Gastrocnemius medialis (tissue), 4 donors: ENCODE measurements at regions not wholly inside any gene's neighbourhood (a gene's known extent, or its start where the extent isn't known, plus 50 kb on each side); places are given as distances from the start of the nearest gene placed in this dataset.

Experiments used
- ATAC-seq, 2 donors: fragments of 150-250 bp; one replicate each; pipeline ENCODE4 v1.9.1; 2016
- DNase-seq, 2 donors: peaks; one replicate each; pipeline ENCODE4 v3.0.0-alpha.2; 2019
- H3K27ac ChIP-seq, 4 donors: fragments of 200-600 bp; sonication (generic); 1 replicate in 1 of 4; 2 replicates in 3 of 4; pipeline ENCODE4 v1.5.1; 2016 to 2018; ENCODE audit warnings: mild to moderate bottlenecking in 2 of 4, moderate library complexity in 1 of 4
- H3K27me3 ChIP-seq, 3 donors: fragments of 200-600 bp; sonication (generic) in 2 of 3; 1 replicate in 1 of 3; 2 replicates in 2 of 3; pipeline versions ENCODE4 v1.5.1 to v1.6.0; 2016 to 2019; ENCODE audit warnings: mild to moderate bottlenecking in 1 of 3, moderate library complexity in 1 of 3
- H3K36me3 ChIP-seq, 2 donors: fragments of 200-600 bp; sonication (generic) in 1 of 2; one replicate each; pipeline ENCODE4 v1.5.1; 2017 to 2018
- H3K4me1 ChIP-seq, 2 donors: fragments of 200-600 bp; sonication (generic) in 1 of 2; one replicate each; pipeline ENCODE4 v1.5.1; 2016 to 2017; ENCODE audit warnings: mild to moderate bottlenecking in 2 of 2
- H3K4me3 ChIP-seq, 4 donors: fragments of 200-600 bp; sonication (generic) in 3 of 4; 1 replicate in 1 of 4; 2 replicates in 3 of 4; pipeline ENCODE4 v1.5.1; 2016 to 2019; ENCODE audit warnings: mild to moderate bottlenecking in 2 of 4
- H3K9me3 ChIP-seq, 3 donors: fragments of 200-600 bp; sonication (generic) in 2 of 3; 1 replicate in 1 of 3; 2 replicates in 2 of 3; pipeline ENCODE4 v1.5.1; 2016 to 2019
- POLR2A ChIP-seq, 2 donors: fragments of 450-650 bp; IDR thresholded peaks; one replicate each; pipeline ENCODE4 v1.6.1; 2017; ENCODE audit warnings: antibody characterized with exemption in 2 of 2, mild to moderate bottlenecking in 2 of 2, moderate library complexity in 2 of 2
- in situ Hi-C, 4 donors: fragments of 200-750 bp; cut with MboI; loops; one replicate each; pipeline versions ENCODE4 v1.15.0 to v1.8.0; 2017; ENCODE audit warnings: low sequenced_read_pairs in 4 of 4
- intact Hi-C: fragments of 100-400 bp; cut with DNase I; formaldehyde crosslinking; loops from one replicate; pipeline ENCODE4 v1.15.1; 2023; ENCODE audit warnings: low total_unique reads
- TF ChIP-seq, protein P1 (sequence below), 5 experiments: fragments of 450-650 bp in 3 of 5; fragments of 200-600 bp in 2 of 5; sonication (generic) in 2 of 5; IDR thresholded peaks in 4 of 5; conservative IDR thresholded peaks in 1 of 5; 1 replicate in 4 of 5; 2 replicates in 1 of 5; pipeline ENCODE4 v1.5.1; 2016 to 2019; ENCODE audit warnings: antibody characterized with exemption in 5 of 5, mild to moderate bottlenecking in 3 of 5, moderate library complexity in 3 of 5

DNA sequence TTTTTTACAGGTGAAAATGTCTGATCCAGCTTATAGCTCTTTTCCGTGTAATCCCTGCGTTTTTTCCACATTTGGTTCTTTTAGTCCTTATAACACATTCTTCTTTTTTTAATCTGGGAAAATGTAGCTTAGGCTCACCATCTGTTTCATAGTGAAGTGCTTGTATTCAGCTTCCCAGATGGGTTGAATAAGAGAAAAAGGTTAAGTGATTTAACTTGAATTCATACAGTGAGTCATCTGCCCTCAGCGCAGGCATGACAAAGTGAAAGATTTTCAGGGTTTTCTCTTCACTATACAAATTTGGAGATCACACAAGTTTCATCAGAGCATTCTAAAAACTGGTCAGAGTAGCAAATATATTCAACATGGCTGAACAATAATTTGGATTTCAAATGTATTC, 224.8 kb downstream of the SPRY2 start:
- intact Hi-C loops (no loop called here), in situ Hi-C loops (no loop called here)
- Histone ChIP-seq H3K4me1 (no peaks in the 10 kb centered on the region), H3K27me3 (no peaks in the 10 kb centered on the region), H3K27ac (no peak overlapping the region), H3K4me3 (no peak overlapping the region), H3K9me3 (no peaks in the 10 kb centered on the region), H3K36me3 (no peaks in the 10 kb centered on the region)
- TF ChIP-seq, protein P1, sequence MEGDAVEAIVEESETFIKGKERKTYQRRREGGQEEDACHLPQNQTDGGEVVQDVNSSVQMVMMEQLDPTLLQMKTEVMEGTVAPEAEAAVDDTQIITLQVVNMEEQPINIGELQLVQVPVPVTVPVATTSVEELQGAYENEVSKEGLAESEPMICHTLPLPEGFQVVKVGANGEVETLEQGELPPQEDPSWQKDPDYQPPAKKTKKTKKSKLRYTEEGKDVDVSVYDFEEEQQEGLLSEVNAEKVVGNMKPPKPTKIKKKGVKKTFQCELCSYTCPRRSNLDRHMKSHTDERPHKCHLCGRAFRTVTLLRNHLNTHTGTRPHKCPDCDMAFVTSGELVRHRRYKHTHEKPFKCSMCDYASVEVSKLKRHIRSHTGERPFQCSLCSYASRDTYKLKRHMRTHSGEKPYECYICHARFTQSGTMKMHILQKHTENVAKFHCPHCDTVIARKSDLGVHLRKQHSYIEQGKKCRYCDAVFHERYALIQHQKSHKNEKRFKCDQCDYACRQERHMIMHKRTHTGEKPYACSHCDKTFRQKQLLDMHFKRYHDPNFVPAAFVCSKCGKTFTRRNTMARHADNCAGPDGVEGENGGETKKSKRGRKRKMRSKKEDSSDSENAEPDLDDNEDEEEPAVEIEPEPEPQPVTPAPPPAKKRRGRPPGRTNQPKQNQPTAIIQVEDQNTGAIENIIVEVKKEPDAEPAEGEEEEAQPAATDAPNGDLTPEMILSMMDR (IDR thresholded peaks at IDR 0.05 in 4 of 5, conservative IDR thresholded peaks at IDR 0.05 in 1 of 5) = no peak
- no peak for TF ChIP-seq POLR2A (IDR thresholded peaks at IDR 0.05)
- ATAC-seq (no peak), DNase-seq (no peak)

DNA sequence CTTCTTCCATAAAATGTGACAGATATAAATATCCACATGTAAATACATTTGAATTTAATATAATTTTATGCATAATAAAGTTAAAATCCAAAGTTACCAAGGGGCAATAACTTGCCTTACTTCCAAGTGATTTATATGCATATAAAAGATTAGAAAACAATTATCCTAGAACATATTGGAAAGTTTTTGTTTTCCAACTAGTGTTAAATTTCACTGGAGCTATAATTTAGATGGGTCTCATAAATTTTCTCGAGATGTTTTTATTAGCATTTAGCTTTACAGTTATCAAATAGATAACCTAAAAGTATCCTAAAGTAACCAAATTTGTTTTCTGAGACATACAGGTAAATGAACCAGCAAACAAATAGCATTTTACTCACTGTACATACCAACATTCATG, 225.3 kb downstream of the SPRY2 start:
- TF ChIP-seq, protein P1 (IDR thresholded peaks at IDR 0.05 in 4 of 5, conservative IDR thresholded peaks at IDR 0.05 in 1 of 5) = no peak
- no peak for DNase-seq
- no peaks in the 10 kb centered on the region for H3K4me1 ChIP-seq
- no peaks in the 10 kb centered on the region for H3K27me3 ChIP-seq
- intact Hi-C loops = no loop called here
- in situ Hi-C loops = no loop called here
- no peak for ATAC-seq
- H3K36me3 ChIP-seq = no peaks in the 10 kb centered on the region
- H3K9me3 ChIP-seq = no peaks in the 10 kb centered on the region
- H3K27ac ChIP-seq = no peak overlapping the region
- no peak overlapping the region for H3K4me3 ChIP-seq

DNA sequence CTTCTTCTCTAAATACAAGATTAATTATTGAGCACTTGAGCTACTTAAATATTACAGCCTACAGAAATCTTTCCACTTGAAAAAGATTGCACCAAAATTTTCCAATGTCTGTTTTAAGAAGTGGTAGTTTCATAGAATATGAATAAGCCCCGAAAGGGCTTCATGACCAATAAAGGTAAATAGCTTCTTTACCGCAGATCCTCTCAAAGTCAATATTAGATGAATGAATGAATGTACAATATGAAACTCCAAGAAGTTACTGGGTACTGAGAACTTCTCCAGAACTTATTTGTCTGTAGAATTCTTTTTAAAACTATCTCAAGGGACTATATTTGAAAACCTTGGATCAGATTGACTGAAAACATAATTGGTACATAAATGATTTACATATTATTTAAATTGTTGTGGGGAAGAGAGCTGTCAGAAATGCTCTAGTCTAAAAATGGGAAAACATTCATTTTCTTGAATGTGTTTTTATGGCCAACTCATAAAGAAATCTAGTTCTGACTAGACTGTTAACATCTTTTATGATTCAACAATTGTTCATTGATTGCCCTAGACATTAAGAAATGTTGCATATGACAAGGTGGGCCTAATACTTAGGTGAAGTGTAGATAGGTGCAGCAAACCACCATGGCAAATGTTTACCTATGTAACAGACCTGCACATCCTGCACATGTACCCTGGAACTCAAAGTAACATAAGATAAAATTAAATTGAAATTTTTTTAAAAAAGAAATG, 227.0 kb downstream of the SPRY2 start:
- H3K4me1 ChIP-seq = no peaks in the 10 kb centered on the region
- H3K27ac ChIP-seq = no peak overlapping the region
- in situ Hi-C loops = no loop called here
- no peak overlapping the region for H3K4me3 ChIP-seq
- intact Hi-C loops = no loop called here
- TF ChIP-seq, protein P1 (IDR thresholded peaks at IDR 0.05 in 4 of 5, conservative IDR thresholded peaks at IDR 0.05 in 1 of 5) = no peak
- TF ChIP-seq POLR2A (IDR thresholded peaks at IDR 0.05) = no peak
- ATAC-seq (no peak), DNase-seq (no peak)
- no peaks in the 10 kb centered on the region for H3K36me3 ChIP-seq
- H3K27me3 ChIP-seq = no peaks in the 10 kb centered on the region
- no peaks in the 10 kb centered on the region for H3K9me3 ChIP-seq

DNA sequence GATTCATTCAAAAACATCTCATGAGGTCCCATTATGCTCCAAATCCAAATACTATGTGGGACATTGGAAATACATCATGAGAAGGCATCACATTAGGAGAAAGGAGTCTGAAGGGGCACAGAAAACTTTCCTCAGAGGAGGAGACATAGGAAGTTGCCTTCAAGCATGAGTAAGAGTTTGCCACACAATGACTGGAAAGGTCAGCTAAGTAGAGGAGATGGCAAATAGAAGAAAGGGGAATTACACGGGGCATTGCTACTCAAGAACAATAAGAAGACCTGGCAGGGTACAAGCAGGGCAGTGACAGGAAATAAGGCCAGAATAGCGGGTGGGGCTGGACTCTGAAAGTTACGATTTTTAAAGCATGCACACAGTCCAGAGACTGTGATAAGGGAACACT, 231.6 kb downstream of the SPRY2 start:
- H3K4me3 ChIP-seq = no peak overlapping the region
- no peaks in the 10 kb centered on the region for H3K36me3 ChIP-seq
- TF ChIP-seq, protein P1 (IDR thresholded peaks at IDR 0.05 in 4 of 5, conservative IDR thresholded peaks at IDR 0.05 in 1 of 5) = no peak
- TF ChIP-seq POLR2A (IDR thresholded peaks at IDR 0.05) = no peak
- no peaks in the 10 kb centered on the region for H3K9me3 ChIP-seq
- in situ Hi-C loops = no loop called here
- DNase-seq (no peak), ATAC-seq (no peak)
- intact Hi-C loops = no loop called here
- no peaks in the 10 kb centered on the region for H3K4me1 ChIP-seq
- no peak overlapping the region for H3K27ac ChIP-seq
- H3K27me3 ChIP-seq = no peaks in the 10 kb centered on the region

DNA sequence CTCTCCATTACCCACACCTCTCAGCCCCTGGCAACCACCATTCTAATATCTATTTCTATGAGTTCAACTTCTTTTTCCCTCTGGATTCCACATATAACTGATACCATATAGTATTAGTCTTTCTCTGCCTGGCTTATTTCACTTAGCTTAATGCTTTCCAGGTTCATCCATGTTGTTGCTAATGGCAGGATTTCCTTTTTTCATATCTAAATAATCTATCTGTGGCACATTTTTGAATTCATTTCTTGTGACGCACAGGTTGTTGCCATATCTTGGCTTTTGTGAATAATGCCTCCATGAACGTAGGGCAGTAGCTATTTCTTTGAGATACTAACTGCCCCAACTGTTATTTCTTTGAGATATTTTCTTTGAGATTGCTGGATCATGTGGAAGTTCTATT, 235.6 kb downstream of the SPRY2 start:
- H3K4me3 ChIP-seq = no peak overlapping the region
- H3K27ac ChIP-seq = no peak overlapping the region
- H3K9me3 ChIP-seq = no peaks in the 10 kb centered on the region
- H3K36me3 ChIP-seq = no peaks in the 10 kb centered on the region
- ATAC-seq = no peak
- in situ Hi-C loops (no loop called here), intact Hi-C loops (no loop called here)
- no peaks in the 10 kb centered on the region for H3K27me3 ChIP-seq
- TF ChIP-seq POLR2A (IDR thresholded peaks at IDR 0.05) = no peak
- TF ChIP-seq, protein P1 (IDR thresholded peaks at IDR 0.05 in 4 of 5, conservative IDR thresholded peaks at IDR 0.05 in 1 of 5) = no peak
- H3K4me1 ChIP-seq = no peaks in the 10 kb centered on the region
- no peak for DNase-seq
